ENCODE measurements at regions not wholly inside any gene's neighbourhood (a gene's known extent, or its start where the extent isn't known, plus 50 kb on each side); places are given as distances from the start of the nearest gene placed in this dataset.

DNA sequence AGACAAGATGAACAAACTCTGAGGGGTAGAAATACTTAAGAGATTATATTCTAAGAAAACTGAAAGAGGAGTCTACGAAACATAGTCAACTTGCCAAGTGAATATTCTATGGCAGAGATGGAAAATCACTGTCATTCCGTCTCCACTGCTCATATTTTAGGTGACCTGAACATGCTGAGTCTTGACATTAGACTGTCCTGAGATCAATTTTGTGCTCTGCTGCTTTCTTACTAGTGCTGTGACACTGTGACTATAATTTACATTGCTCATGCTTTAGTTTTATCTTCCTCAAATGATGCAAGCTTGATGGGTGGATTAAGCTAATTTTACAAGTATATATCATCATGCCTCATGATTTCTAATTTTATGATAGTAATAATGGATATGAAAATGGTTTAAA is 228.2 kb upstream of the LRFN5 start:
- Mint-ChIP-seq H3K4me1 (ENCODE audit: low read depth) (no peaks in the 10 kb centered on the region), H3K4me3 (no peak overlapping the region), H3K27ac (no peak overlapping the region), H3K9me3 (no peaks in the 10 kb centered on the region), H3K27me3 (no peaks in the 10 kb centered on the region), H3K36me3 (ENCODE audit: low read depth) (no peaks in the 10 kb centered on the region)
- TF ChIP-seq, protein P1, sequence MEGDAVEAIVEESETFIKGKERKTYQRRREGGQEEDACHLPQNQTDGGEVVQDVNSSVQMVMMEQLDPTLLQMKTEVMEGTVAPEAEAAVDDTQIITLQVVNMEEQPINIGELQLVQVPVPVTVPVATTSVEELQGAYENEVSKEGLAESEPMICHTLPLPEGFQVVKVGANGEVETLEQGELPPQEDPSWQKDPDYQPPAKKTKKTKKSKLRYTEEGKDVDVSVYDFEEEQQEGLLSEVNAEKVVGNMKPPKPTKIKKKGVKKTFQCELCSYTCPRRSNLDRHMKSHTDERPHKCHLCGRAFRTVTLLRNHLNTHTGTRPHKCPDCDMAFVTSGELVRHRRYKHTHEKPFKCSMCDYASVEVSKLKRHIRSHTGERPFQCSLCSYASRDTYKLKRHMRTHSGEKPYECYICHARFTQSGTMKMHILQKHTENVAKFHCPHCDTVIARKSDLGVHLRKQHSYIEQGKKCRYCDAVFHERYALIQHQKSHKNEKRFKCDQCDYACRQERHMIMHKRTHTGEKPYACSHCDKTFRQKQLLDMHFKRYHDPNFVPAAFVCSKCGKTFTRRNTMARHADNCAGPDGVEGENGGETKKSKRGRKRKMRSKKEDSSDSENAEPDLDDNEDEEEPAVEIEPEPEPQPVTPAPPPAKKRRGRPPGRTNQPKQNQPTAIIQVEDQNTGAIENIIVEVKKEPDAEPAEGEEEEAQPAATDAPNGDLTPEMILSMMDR (IDR thresholded peaks at IDR 0.05): no peak
- intact Hi-C loops (cut with micrococcal nuclease): no loop called here
- ATAC-seq (no peak), DNase-seq (no peak)
- ChIA-PET POLR2A (interaction anchor here (0.7 kb wide), 1 partner anchor 23 kb away, joined by 3 read pairs; no protein-coding TSS in a partner anchor), CTCF (no interaction called here)

DNA sequence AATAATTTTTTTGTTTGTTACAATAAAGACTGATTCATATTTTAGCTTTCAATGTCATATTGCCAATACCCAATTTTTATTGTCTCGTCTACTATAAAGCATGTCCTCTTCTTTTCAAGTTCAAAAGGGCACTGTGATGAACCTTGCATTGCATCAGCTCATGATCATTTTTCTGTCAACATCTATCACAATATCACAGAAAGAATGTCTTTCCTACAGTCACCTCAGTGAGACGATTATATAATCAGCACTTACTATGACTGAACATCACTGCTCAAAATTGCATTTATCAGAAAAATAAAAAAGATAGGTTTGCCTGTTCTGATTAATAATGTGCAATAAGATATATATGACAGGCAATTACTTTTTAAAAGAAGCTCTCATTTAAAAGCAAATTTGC is 228.7 kb upstream of the LRFN5 start:
- intact Hi-C loops (cut with micrococcal nuclease): no loop called here
- DNase-seq: no peak
- Mint-ChIP-seq H3K36me3 (ENCODE audit: low read depth) (no peaks in the 10 kb centered on the region), H3K9me3 (no peaks in the 10 kb centered on the region), H3K4me3 (no peak overlapping the region), H3K27ac (no peak overlapping the region), H3K27me3 (no peaks in the 10 kb centered on the region), H3K4me1 (ENCODE audit: low read depth) (no peaks in the 10 kb centered on the region)
- no peak for ATAC-seq
- CTCF ChIA-PET: no interaction called here
- POLR2A ChIA-PET: interaction anchor here (0.7 kb wide), 1 partner anchor 24 kb away, joined by 3 read pairs; no protein-coding TSS in a partner anchor
- TF ChIP-seq, protein P1 (IDR thresholded peaks at IDR 0.05): no peak

DNA sequence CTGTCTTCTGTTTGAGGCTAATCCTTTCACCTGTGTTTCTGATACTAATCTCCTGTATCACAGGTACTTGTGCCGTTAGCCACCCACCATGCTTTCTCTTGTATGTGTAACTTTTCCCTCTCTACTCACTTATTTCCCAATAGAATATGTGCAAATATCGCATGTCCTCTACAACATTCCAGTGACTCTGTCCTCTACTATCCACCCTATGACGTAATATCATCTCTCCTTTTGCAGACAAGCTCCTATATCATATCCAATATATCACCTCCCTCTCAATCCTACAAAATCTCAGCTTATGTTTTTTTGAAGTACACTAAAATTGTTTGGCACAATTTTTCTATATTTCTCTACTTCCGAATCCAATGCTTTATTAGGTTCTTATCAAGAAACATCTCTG is 232.6 kb upstream of the LRFN5 start:
- no peaks in the 10 kb centered on the region for H3K27me3 Mint-ChIP-seq
- ATAC-seq (no peak), DNase-seq (no peak)
- H3K27ac Mint-ChIP-seq: no peak overlapping the region
- H3K4me3 Mint-ChIP-seq: no peak overlapping the region
- no peaks in the 10 kb centered on the region for H3K36me3 Mint-ChIP-seq (ENCODE audit: low read depth)
- TF ChIP-seq, protein P1 (IDR thresholded peaks at IDR 0.05): no peak
- peaks cover 1% of the 10 kb centered on the region for H3K9me3 Mint-ChIP-seq
- ChIA-PET POLR2A (no interaction called here), CTCF (no interaction called here)
- intact Hi-C loops (cut with micrococcal nuclease): no loop called here
- H3K4me1 Mint-ChIP-seq (ENCODE audit: low read depth): no peaks in the 10 kb centered on the region

DNA sequence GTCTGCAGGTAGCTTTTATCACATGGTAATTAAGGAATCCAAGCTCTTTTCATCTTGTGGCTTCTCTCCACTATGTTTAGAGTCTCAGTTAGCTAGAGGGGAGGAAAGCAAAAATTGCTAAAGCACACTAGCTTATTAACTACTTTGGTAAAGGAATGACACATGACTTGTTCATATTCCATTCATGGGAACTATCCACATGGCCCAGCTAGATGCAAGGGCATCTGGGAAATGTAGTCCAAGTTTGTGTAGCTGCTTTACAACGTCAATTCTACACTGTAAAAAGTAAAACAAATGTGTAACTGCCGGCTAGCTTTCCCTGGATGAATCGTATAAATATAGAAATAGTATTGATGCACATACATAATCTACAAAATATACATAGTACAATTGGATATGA is 244.5 kb upstream of the LRFN5 start:
- H3K27ac Mint-ChIP-seq: no peak overlapping the region
- no peak overlapping the region for H3K4me3 Mint-ChIP-seq
- H3K9me3 Mint-ChIP-seq: no peaks in the 10 kb centered on the region
- intact Hi-C loops (cut with micrococcal nuclease): no loop called here
- TF ChIP-seq, protein P1 (IDR thresholded peaks at IDR 0.05): no peak
- CTCF ChIA-PET: no interaction called here
- no peaks in the 10 kb centered on the region for H3K4me1 Mint-ChIP-seq (ENCODE audit: low read depth)
- POLR2A ChIA-PET: no interaction called here
- H3K27me3 Mint-ChIP-seq: no peaks in the 10 kb centered on the region
- no peaks in the 10 kb centered on the region for H3K36me3 Mint-ChIP-seq (ENCODE audit: low read depth)
- ATAC-seq (no peak), DNase-seq (no peak)

DNA sequence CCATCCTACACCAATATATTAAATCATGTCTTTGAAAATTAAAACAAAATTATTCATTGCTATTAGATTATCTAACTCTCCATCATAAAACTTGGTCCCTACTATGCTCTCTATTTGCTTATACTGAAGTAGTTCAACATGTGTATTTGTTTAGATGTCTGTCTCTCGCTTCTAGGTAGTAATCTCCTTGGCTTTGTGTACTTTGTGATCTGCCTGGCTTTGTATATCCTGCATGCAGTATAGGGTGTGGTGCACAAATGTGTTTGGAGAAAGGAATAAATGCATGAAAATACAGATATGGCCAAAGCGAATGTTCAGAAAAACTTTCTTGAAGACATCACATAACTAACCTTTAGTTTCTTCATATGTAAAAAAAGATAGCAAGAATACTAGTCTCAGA is 246.6 kb upstream of the LRFN5 start:
- ATAC-seq: no peak
- Mint-ChIP-seq H3K9me3 (no peaks in the 10 kb centered on the region), H3K27me3 (no peaks in the 10 kb centered on the region), H3K4me1 (ENCODE audit: low read depth) (no peaks in the 10 kb centered on the region), H3K4me3 (no peak overlapping the region), H3K27ac (no peak overlapping the region), H3K36me3 (ENCODE audit: low read depth) (no peaks in the 10 kb centered on the region)
- ChIA-PET POLR2A (no interaction called here), CTCF (no interaction called here)
- DNase-seq: no peak
- TF ChIP-seq, protein P1 (IDR thresholded peaks at IDR 0.05): no peak
- intact Hi-C loops (cut with micrococcal nuclease): no loop called here
